Activated CD4-positive, CD25-positive, alpha-beta regulatory T cell treated with anti-CD3 and anti-CD28 coated beads, Interleukin-2, amount 50 U/mL, for 24 hours (primary cell): ENCODE measurements at regions not wholly inside any gene's neighbourhood (a gene's known extent, or its start where the extent isn't known, plus 50 kb on each side); places are given as distances from the start of the nearest gene placed in this dataset.

Source experiments
- ATAC-seq, 2 donors: fragments of 150-1000 bp; cut with Tn5 transposase; one replicate each; pipeline ENCODE4 v1.10.0; 2021; ENCODE audit warnings: mild to moderate bottlenecking in 1 of 2, moderate library complexity in 1 of 2

DNA sequence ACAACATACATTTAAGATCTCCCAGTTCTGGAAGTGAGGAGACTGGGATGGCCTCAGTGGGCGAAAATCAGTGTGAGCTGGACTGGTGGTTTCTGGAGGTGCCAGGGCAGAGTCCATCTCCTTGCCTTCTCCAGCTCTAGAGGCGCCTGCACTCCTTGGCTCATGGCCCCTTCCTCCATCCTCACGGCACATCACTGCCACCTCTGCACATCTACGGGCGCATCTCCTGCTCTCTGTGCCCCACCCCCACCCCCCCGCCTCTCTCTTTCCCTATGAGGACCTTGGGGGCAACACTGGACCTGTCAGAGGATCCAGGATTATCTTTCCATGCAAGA, 62.8 kb upstream of the DIO3 start:
- no peak for ATAC-seq

GRCh38 chr14:101499080-101499479, 62.2 kb upstream of the DIO3 start:
- ATAC-seq: no peak

- no peak for ATAC-seq
These were observed 61.8 kb upstream of the DIO3 start for GRCh38 chr14:101499513-101499912.

GRCh38 chr14:101500061-101500460, 61.2 kb upstream of the DIO3 start:
- no peak for ATAC-seq

- no peak for ATAC-seq
These were observed 60.6 kb upstream of the DIO3 start for GRCh38 chr14:101500681-101501080.

GRCh38 chr14:101501341-101501740, 60.0 kb upstream of the DIO3 start:
- ATAC-seq: no peak

DNA sequence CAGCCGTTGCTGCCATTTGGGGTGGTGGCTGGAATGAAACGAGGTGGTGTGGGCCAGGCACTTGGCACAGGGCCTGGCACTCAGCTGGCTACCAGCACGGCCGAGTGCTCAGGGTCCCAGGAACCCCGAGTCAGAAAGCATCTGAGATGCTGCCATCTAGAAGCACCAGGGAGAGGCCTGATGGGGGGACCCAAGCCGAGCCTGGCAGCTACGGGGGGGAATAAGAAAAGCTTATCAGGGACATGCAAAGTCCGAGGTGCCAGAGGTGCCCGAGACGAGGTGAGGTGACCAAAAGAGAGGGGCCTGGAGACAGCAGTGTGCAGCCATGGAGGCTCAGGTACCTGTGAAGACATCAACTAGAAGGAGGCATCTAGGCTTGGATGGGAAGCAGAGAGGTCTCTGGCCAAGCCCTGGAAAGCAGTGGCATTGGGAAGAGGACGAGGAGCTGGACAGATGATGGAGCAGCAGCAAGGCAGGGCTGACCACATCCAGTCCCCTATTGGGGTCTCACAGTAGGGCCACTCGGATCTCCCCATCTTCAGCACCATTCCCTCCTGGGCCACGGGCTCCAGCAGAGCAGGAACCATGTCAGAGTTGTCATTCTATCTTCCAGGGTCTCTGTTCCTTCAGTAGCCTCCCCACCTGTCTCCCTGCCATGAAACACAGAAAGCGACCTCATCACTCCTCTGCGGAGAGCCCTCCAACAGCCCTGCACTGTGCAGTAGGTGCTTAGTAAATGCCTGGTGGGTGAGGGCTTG, 59.3 kb upstream of the DIO3 start:
- ATAC-seq: no peak

DNA sequence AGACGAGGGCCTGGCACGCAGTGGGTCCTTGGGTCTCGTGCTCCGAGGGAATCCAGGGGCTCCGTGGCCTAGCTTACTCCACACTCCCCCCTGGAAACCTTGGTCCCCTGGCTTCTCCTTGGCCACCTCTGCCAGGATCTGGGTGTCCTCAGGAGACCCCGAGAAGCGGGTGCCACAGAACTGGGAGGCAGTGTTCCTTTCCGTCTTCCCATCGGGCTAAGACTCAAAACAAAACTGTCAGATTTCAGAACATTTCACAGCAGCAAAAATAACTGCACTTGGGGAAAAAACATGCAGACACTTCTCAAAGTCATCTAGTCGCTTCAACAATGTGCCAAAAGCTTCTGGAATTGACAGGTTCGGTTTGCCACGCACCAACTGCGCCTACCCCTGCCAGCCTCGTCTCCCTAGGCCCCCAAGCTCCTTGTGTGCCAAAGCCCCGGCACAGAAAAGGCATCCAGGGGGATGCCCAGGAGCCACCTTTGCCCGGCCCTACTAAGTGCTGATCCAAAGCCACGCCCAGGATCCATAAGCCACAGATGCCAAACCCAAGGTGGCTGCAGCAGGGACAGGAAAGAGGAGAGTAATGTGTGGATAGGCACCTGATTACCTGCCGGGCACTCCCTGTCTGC, 58.4 kb upstream of the DIO3 start:
- ATAC-seq: no peak

- no peak for ATAC-seq
These were observed 57.7 kb upstream of the DIO3 start for GRCh38 chr14:101503431-101504095.

GRCh38 chr14:101504096-101504948, 57.0 kb upstream of the DIO3 start:
- no peak for ATAC-seq

GRCh38 chr14:101505236-101505970, 55.9 kb upstream of the DIO3 start:
- ATAC-seq: no peak

DNA sequence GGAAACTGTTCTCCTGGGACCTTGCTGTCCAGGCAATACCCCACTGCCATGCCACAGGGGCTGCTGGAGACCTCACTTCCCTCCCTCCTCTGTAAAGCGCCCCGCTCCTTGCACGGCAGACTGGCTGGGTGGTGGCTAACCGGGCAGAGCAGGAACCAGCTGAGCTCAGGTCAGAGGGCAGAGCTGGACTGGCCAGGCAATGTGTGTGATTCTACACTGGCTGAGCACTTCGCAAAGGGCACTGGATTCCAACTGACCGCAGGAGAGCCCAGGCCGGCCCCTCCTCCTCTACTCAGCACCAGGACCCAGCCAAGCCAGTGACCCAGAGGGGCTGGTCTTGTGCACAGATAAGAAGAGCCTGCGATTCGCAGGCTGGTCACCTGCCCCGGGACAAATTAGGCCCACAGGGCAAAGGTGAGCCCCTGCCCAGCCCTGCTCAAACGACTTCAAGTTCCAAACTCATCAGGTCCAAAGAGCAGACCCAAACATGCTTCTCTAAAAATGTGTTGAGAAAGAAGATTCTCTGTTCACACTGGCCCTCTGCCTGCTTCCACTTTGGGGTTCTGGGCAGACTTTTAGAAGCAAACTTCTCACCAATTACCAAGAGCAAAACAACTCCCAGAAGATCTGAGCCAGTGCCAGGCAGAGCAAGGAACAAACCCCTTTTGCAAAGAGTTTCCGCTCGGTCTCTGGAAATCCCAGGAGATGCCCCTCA, 54.9 kb upstream of the DIO3 start:
- ATAC-seq: no peak

GRCh38 chr14:101506926-101507835, 54.1 kb upstream of the DIO3 start:
- no peak for ATAC-seq

DNA sequence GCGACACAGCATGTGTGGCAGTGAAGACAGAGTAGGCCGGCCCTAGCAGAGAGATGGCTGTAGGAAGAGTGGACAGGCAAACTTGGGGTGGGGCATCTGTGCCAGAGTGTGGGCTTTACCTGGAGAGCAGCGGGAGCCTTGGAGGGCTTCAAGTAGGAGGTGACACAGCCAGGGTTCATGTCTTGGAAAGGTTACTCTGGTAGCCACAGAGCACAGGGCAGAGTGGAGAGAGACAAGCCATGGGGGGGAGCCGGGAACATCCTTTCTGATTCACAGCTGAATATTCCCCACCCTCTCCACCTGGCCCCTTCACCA, 53.5 kb upstream of the DIO3 start:
- no peak for ATAC-seq

DNA sequence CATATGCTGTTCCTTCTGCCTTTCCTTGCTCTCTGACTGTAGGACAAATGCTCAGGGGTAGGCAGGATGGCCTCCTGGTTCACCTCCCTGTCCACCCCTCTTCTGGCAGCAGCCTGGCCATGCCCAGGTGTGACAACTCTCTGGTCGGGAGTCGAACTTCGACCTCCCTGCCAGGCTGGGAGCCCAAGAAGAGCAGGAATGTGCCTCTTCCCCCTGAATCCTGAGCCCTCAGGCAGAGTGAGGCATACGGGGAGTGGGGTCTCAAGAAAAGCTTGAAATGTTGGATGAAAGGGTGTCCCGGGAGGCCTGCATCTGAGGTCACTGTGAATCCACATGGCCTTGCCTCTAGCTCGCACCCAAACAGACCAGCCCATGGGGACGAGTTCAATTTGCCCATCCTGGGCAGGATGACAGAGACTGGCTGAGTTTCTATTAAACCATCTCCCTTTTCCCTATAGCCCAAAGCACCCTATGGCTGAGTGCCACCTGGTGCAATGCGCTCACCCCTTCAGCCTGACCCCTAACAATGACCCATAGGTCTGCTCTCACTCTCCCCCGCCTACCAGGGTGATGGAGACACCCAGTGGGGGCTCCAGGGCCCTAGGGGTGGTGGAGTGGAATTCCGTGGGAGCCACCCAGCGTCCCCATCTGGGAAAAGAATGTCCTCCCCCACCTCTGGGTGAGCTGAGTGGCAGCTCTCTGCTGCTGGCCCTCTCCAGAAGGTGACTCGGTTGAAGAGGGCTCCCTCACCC, 52.9 kb upstream of the DIO3 start:
- ATAC-seq: no peak

- no peak for ATAC-seq
These were observed 52.2 kb upstream of the DIO3 start for GRCh38 chr14:101508948-101509729.

DNA sequence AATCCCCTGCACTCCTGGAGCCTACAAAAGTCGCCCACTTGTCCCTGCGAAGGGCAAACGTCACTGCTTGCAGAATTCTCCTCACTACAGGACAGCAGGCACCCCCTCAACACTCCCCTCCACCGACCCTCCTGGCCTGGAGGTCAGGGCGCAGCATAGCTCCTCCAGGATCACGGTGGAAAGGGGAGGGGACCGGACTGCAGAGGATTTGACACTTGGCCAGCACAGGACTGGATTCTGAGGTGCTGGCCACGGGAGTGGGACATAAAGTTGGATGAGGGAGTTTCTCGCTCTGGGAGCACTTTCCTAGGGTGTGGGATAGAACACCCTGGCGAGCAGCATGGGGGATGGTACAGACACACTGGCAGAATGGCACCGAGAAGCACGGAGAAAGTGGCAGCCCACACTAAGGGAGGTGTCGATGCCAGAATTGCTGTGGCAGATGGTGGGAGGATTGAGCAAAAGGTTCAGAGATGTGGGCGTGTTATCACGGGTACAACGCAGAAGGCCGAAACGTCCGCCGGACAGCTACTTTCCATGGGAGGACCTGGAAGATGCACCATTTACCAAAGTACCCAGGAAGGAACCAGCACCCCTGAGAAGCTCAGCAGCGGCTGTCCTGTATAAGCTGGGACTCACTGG, 51.4 kb upstream of the DIO3 start:
- ATAC-seq: no peak

GRCh38 chr14:101511199-101511598, 50.1 kb upstream of the DIO3 start:
- no peak for ATAC-seq
